H9 (cell line): ENCODE measurements at regions not wholly inside any gene's neighbourhood (a gene's known extent, or its start where the extent isn't known, plus 50 kb on each side); places are given as distances from the start of the nearest gene placed in this dataset.
"Not testable (repeated sequence)": the region's sequence is repeated elsewhere in the genome, so short reads cannot be mapped to it uniquely, and the experiment has no call there.

Experiments used
- DNase-seq: peaks from one replicate; pipeline ENCODE4 v3.0.0-alpha.2; 2017
- H2AFZ ChIP-seq: one replicate; pipeline ENCODE4 v1.6.1; 2013; ENCODE audit warnings: mild to moderate bottlenecking, low read length, control low read depth, moderate library complexity
- H2AK5ac ChIP-seq: 2 replicates; pipeline ENCODE4 v1.6.1; 2013; ENCODE audit warnings: low read length, control low read depth, mixed read lengths; ENCODE audit not compliant: insufficient read length
- H2BK120ac ChIP-seq: one replicate; pipeline ENCODE4 v1.6.1; 2013; ENCODE audit warnings: low read depth, mild to moderate bottlenecking, low read length, control low read depth, inconsistent platforms; ENCODE audit not compliant: poor library complexity, severe bottlenecking
- H2BK12ac ChIP-seq: 2 replicates; pipeline ENCODE4 v1.6.1; 2013; ENCODE audit warnings: low read length, control low read depth, mixed read lengths, low read depth; ENCODE audit not compliant: insufficient read length
- H2BK15ac ChIP-seq: 2 replicates; pipeline ENCODE4 v1.6.1; 2013; ENCODE audit warnings: low read depth, low read length, control low read depth
- H2BK20ac ChIP-seq: one replicate; pipeline ENCODE4 v1.6.1; 2013; ENCODE audit warnings: low read depth, mild to moderate bottlenecking, low read length, control low read depth, inconsistent platforms; ENCODE audit not compliant: poor library complexity, severe bottlenecking
- H2BK5ac ChIP-seq: 2 replicates; pipeline ENCODE4 v1.6.1; 2013; ENCODE audit warnings: low read length, control low read depth, mixed read lengths; ENCODE audit not compliant: insufficient read length
- H3K14ac ChIP-seq: 2 replicates; pipeline ENCODE4 v1.6.1; 2013; ENCODE audit warnings: low read length, control low read depth; ENCODE audit not compliant: insufficient read depth
- H3K18ac ChIP-seq: 2 replicates; pipeline ENCODE4 v1.6.1; 2013; ENCODE audit warnings: low read depth, mild to moderate bottlenecking, mixed read lengths, low read length, control low read depth; ENCODE audit not compliant: insufficient read length
- H3K23ac ChIP-seq: 2 replicates; pipeline ENCODE4 v1.6.1; 2013; ENCODE audit warnings: low read length, control low read depth, mixed read lengths, low read depth; ENCODE audit not compliant: insufficient read length
- H3K23me2 ChIP-seq: 2 replicates; pipeline ENCODE4 v1.6.1; 2013; ENCODE audit warnings: low read depth, mild to moderate bottlenecking, mixed read lengths, low read length, control low read depth; ENCODE audit not compliant: insufficient read length, poor library complexity, severe bottlenecking
- H3K27ac ChIP-seq: 2 replicates; pipeline ENCODE4 v1.5.1; 2013; ENCODE audit warnings: low read length, control low read depth, mixed read lengths, low read depth; ENCODE audit not compliant: insufficient read length
- H3K27me3 ChIP-seq: 2 replicates; pipeline ENCODE4 v1.6.1; 2013; ENCODE audit warnings: low read length, control low read depth, inconsistent platforms; ENCODE audit not compliant: insufficient read depth
- H3K4ac ChIP-seq: 2 replicates; pipeline ENCODE4 v1.6.1; 2013; ENCODE audit warnings: low read depth, mild to moderate bottlenecking, control low read depth, inconsistent platforms, low read length, moderate library complexity
- H3K4me1 ChIP-seq: 2 replicates; pipeline ENCODE4 v1.6.1; 2013; ENCODE audit warnings: low read length, control low read depth, inconsistent platforms; ENCODE audit not compliant: insufficient read depth
- H3K4me2 ChIP-seq: 2 replicates; pipeline ENCODE4 v1.6.1; 2013; ENCODE audit warnings: low read length, control low read depth, mixed read lengths; ENCODE audit not compliant: insufficient read length, insufficient read depth
- H3K56ac ChIP-seq: 2 replicates; pipeline ENCODE4 v1.6.1; 2013; ENCODE audit warnings: low read depth, mild to moderate bottlenecking, mixed read lengths, low read length, control low read depth; ENCODE audit not compliant: insufficient read length
- H3K79me1 ChIP-seq: 2 replicates; pipeline ENCODE4 v1.6.1; 2013; ENCODE audit warnings: low read depth, mild to moderate bottlenecking, moderate library complexity, low read length, control low read depth, inconsistent platforms; ENCODE audit not compliant: insufficient read depth, poor library complexity, severe bottlenecking
- H3K79me2 ChIP-seq: 2 replicates; pipeline ENCODE4 v1.6.1; 2013; ENCODE audit warnings: low read length, control low read depth, inconsistent platforms; ENCODE audit not compliant: insufficient read depth
- H3K9ac ChIP-seq: 2 replicates; pipeline ENCODE4 v1.6.1; 2013; ENCODE audit warnings: low read length, control low read depth, mixed read lengths; ENCODE audit not compliant: insufficient read length; ENCODE audit errors: extremely low read depth
- H3K9me3 ChIP-seq: one replicate; pipeline ENCODE4 v1.6.1; 2013; ENCODE audit warnings: low read depth, low read length, inconsistent platforms; ENCODE audit not compliant: control insufficient read depth
- H3T11ph ChIP-seq: one replicate; pipeline ENCODE4 v1.6.1; 2013; ENCODE audit warnings: mild to moderate bottlenecking, low read length, control low read depth, inconsistent platforms
- H4K20me1 ChIP-seq: one replicate; pipeline ENCODE4 v1.6.1; 2013; ENCODE audit not compliant: control insufficient read depth, insufficient read length, insufficient read depth
- H4K5ac ChIP-seq: 2 replicates; pipeline ENCODE4 v1.6.1; 2013; ENCODE audit warnings: low read depth, mild to moderate bottlenecking, mixed read lengths, low read length, control low read depth; ENCODE audit not compliant: insufficient read length
- H4K8ac ChIP-seq: replicated peaks from 2 replicates; pipeline ENCODE4 v1.6.1; 2013; ENCODE audit warnings: low read length, control low read depth, mixed read lengths, low read depth; ENCODE audit not compliant: insufficient read length
- H4K91ac ChIP-seq: 2 replicates; pipeline ENCODE4 v1.6.1; 2013; ENCODE audit warnings: low read depth, mild to moderate bottlenecking, moderate library complexity, mixed read lengths, low read length, control low read depth; ENCODE audit not compliant: insufficient read length
- H3K27ac Mint-ChIP-seq, 3 experiments: 2 replicates in 2 of 3; 3 replicates in 1 of 3; pipeline ENCODE4 v1.8.0; 2020 to 2021; ENCODE audit warnings: mixed read lengths in 3 of 3, mild to moderate bottlenecking in 1 of 3, moderate library complexity in 1 of 3
- H3K27me3 Mint-ChIP-seq: 2 replicates; pipeline ENCODE4 v1.8.0; 2021; ENCODE audit warnings: low read depth, mild to moderate bottlenecking, moderate library complexity, mixed read lengths
- H3K36me3 Mint-ChIP-seq, 3 experiments: 2 replicates in 2 of 3; 3 replicates in 1 of 3; pipeline ENCODE4 v1.8.0; 2020 to 2021; ENCODE audit warnings: low read depth in 3 of 3, mixed read lengths in 3 of 3; ENCODE audit not compliant: insufficient read depth in 1 of 3
- H3K4me1 Mint-ChIP-seq, 2 experiments: 2 replicates each; pipeline ENCODE4 v1.8.0; 2020; ENCODE audit warnings: mixed read lengths in 2 of 2
- H3K4me3 Mint-ChIP-seq, 2 experiments: 2 replicates in 1 of 2; 3 replicates in 1 of 2; pipeline ENCODE4 v1.8.0; 2020 to 2021; ENCODE audit warnings: mild to moderate bottlenecking in 2 of 2, mixed read lengths in 2 of 2, moderate library complexity in 1 of 2
- H3K9me3 Mint-ChIP-seq, 2 experiments: 2 replicates in 1 of 2; 3 replicates in 1 of 2; pipeline ENCODE4 v1.8.0; 2020; ENCODE audit warnings: mild to moderate bottlenecking in 2 of 2, mixed read lengths in 2 of 2, moderate library complexity in 1 of 2
- CTCF ChIP-seq: fragments of 200-600 bp; sonication (generic); conservative IDR thresholded peaks from 3 replicates; pipeline ENCODE4 v1.8.0; 2021; ENCODE audit warnings: antibody characterized with exemption, mild to moderate bottlenecking
- WGBS: extraction: QIAGEN DNeasy Blood & Tissue Kit; methylation state at CpG from one replicate; pipeline ENCODE4 v1.1.7; 2013; ENCODE audit warnings: missing lambda C conversion rate, low lambda C conversion rate, mixed read lengths; ENCODE audit not compliant: insufficient read length; ENCODE audit errors: extremely low coverage; 5-methylcytosine and 5-hydroxymethylcytosine counted together

GRCh38 chr1:200486634-200487033 lies 76.8 kb upstream of the ZNF281 start:
- Histone ChIP-seq H2BK12ac (no peak overlapping the region), H3K23ac (no peak overlapping the region), H3K4ac (no peak overlapping the region), H4K91ac (no peak overlapping the region), H3K9ac (no peak overlapping the region), H3K23me2 (no peaks in the 10 kb centered on the region), H3K4me1 (peaks cover 4% of the 10 kb centered on the region), H3K79me2 (no peaks in the 10 kb centered on the region), H2BK120ac (no peak overlapping the region), H3K4me2 (no peak overlapping the region), H3K56ac (no peak overlapping the region), H3K14ac (no peak overlapping the region), H4K20me1 (no peaks in the 10 kb centered on the region), H2BK20ac (no peak overlapping the region), H2AK5ac (no peak overlapping the region), H3K9me3 (no peaks in the 10 kb centered on the region), H3K79me1 (no peaks in the 10 kb centered on the region), H3K18ac (no peak overlapping the region), H3K27me3 (no peaks in the 10 kb centered on the region; the same call in 1 of the 2 replicates), H3K27ac (no peak overlapping the region), H2BK5ac (no peak overlapping the region), H4K8ac (no peak overlapping the region), H3T11ph (no peak overlapping the region), H2AFZ (no peak overlapping the region), H4K5ac (no peak overlapping the region), H2BK15ac (no peak overlapping the region)
- DNase-seq: no peak
- no peak overlapping the region for H3K4me3 Mint-ChIP-seq
- H3K36me3 Mint-ChIP-seq: no peaks in the 10 kb centered on the region
- peaks cover 17 to 24% of the 10 kb centered on the region in 2 experiments for H3K4me1 Mint-ChIP-seq
- no CpG with 5 or more reads among the region's 3 CpGs for WGBS
- peaks cover 11% of the 10 kb centered on the region for H3K27me3 Mint-ChIP-seq
- peak overlapping the region in 1 of 3 experiments; percentile 49; a peak in 2 of 7 replicates for H3K27ac Mint-ChIP-seq
- no peaks in the 10 kb centered on the region for H3K9me3 Mint-ChIP-seq
- no peak for TF ChIP-seq CTCF

GRCh38 chr1:200484438-200484946 lies 74.7 kb upstream of the ZNF281 start:
- H3K14ac ChIP-seq, H3K4me1 ChIP-seq, H4K5ac ChIP-seq, H3K27ac ChIP-seq, H3K36me3 Mint-ChIP-seq, H3K56ac ChIP-seq, H3K9ac ChIP-seq, H3K79me2 ChIP-seq, H4K8ac ChIP-seq, H2BK5ac ChIP-seq, H3T11ph ChIP-seq, H4K91ac ChIP-seq, H3K27ac Mint-ChIP-seq, H3K18ac ChIP-seq, H2BK15ac ChIP-seq, H2AK5ac ChIP-seq, H3K9me3 ChIP-seq, H3K4me2 ChIP-seq, H3K4me3 Mint-ChIP-seq, H3K79me1 ChIP-seq, H2BK12ac ChIP-seq, H2BK120ac ChIP-seq, DNase-seq, H3K23me2 ChIP-seq, H3K23ac ChIP-seq, H4K20me1 ChIP-seq, H2BK20ac ChIP-seq, H3K9me3 Mint-ChIP-seq, H2AFZ ChIP-seq, H3K4ac ChIP-seq, H3K27me3 ChIP-seq: not testable (repeated sequence)
- WGBS: no CpG with 5 or more reads among the region's 7 CpGs
- Mint-ChIP-seq H3K4me1 (peaks cover 17 to 24% of the 10 kb centered on the region in 2 experiments), H3K27me3 (peaks cover 11% of the 10 kb centered on the region)
